ENCODE measurements at regions not wholly inside any gene's neighbourhood (a gene's known extent, or its start where the extent isn't known, plus 50 kb on each side); places are given as distances from the start of the nearest gene placed in this dataset.

GRCh38 chr18:38576916-38577315, 1011.3 kb upstream of the CELF4 start:
- Histone ChIP-seq H3K9ac (ENCODE audit: low read length) (no peak overlapping the region), H3K36me3 (ENCODE audit: low read depth, low read length) (no peaks in the 10 kb centered on the region), H3K9me2 (replicated peaks; ENCODE audit: low read length) (no peaks in the 10 kb centered on the region), H3K79me2 (ENCODE audit: low read length) (no peaks in the 10 kb centered on the region), H3K4me3 (ENCODE audit: low read length) (no peak overlapping the region), H3K4me2 (ENCODE audit: low read length) (no peak overlapping the region), H3F3A (ENCODE audit: low read length, unreplicated experiment) (no peaks in the 10 kb centered on the region), H3K4me1 (ENCODE audit: insufficient read depth, low read length) (no peaks in the 10 kb centered on the region), H3K27me3 (ENCODE audit: low read length) (no peaks in the 10 kb centered on the region), H4K20me1 (ENCODE audit: low read length) (no peaks in the 10 kb centered on the region), H3K27ac (ENCODE audit: low read length) (no peak overlapping the region), H2AFZ (ENCODE audit: low read length) (no peak overlapping the region), H3K9me3 (ENCODE audit: low read length) (no peaks in the 10 kb centered on the region)
- no peak for ATAC-seq
- ChIA-PET CTCF (no interaction called here), POLR2A (ENCODE audit: unreplicated experiment) (no interaction called here)
- BruUV-seq (replicated peaks), result no TSS peak
- TF ChIP-seq CTCF (conservative IDR thresholded peaks at IDR 0.05; ENCODE audit: low read depth, low read length), result no peak
- no peak for TF ChIP-seq EZH2phosphoT487 (IDR thresholded peaks at IDR 0.05; ENCODE audit: borderline replicate concordance, low read length)
- TF ChIP-seq EZH2 (IDR thresholded peaks at IDR 0.05; ENCODE audit: low read length, unreplicated experiment), result no peak
- intact Hi-C loops (cut with micrococcal nuclease), result no loop called here
- no peak for DNase-seq

DNA sequence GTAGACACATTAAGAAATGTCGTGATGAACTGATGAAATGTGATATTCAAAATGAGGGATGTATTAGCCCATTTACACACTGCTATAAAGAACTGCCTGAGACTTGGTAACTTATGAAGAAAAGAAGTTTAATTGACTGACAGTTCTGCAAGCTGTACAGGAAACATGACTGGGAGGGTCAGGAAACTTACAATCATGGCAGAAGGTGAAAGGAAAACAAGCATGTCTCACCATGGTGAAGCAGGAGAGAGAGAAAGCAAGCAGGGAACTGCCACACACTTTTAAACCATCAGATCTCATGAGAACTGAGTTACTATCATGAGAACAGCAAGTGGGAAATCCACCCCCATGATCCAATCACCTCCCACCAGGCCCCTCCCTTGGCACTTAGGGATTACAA, 1010.8 kb upstream of the CELF4 start:
- no peak overlapping the region for H3K27ac ChIP-seq (ENCODE audit: low read length)
- H2AFZ ChIP-seq (ENCODE audit: low read length), result no peak overlapping the region
- H3K9me3 ChIP-seq (ENCODE audit: low read length), result no peaks in the 10 kb centered on the region
- no peaks in the 10 kb centered on the region for H3K79me2 ChIP-seq (ENCODE audit: low read length)
- DNase-seq (no peak), ATAC-seq (no peak)
- BruUV-seq (replicated peaks), result no TSS peak
- no peaks in the 10 kb centered on the region for H3K36me3 ChIP-seq (ENCODE audit: low read depth, low read length)
- ChIA-PET CTCF (no interaction called here), POLR2A (ENCODE audit: unreplicated experiment) (no interaction called here)
- H3K4me1 ChIP-seq (ENCODE audit: insufficient read depth, low read length), result no peaks in the 10 kb centered on the region
- H3K4me3 ChIP-seq (ENCODE audit: low read length), result no peak overlapping the region
- no peak overlapping the region for H3K4me2 ChIP-seq (ENCODE audit: low read length)
- no peak overlapping the region for H3K9ac ChIP-seq (ENCODE audit: low read length)
- H3F3A ChIP-seq (ENCODE audit: low read length, unreplicated experiment), result no peaks in the 10 kb centered on the region
- H3K9me2 ChIP-seq (replicated peaks; ENCODE audit: low read length), result no peaks in the 10 kb centered on the region
- intact Hi-C loops (cut with micrococcal nuclease), result no loop called here
- H3K27me3 ChIP-seq (ENCODE audit: low read length), result no peaks in the 10 kb centered on the region
- no peaks in the 10 kb centered on the region for H4K20me1 ChIP-seq (ENCODE audit: low read length)
- TF ChIP-seq EZH2 (IDR thresholded peaks at IDR 0.05; ENCODE audit: low read length, unreplicated experiment), result no peak
- TF ChIP-seq CTCF (conservative IDR thresholded peaks at IDR 0.05; ENCODE audit: low read depth, low read length), result no peak

- Histone ChIP-seq H3K4me3 (ENCODE audit: low read length) (no peak overlapping the region), H3K9me2 (replicated peaks; ENCODE audit: low read length) (no peaks in the 10 kb centered on the region), H4K20me1 (ENCODE audit: low read length) (no peaks in the 10 kb centered on the region), H3K9ac (ENCODE audit: low read length) (no peak overlapping the region), H3K4me2 (ENCODE audit: low read length) (no peak overlapping the region), H2AFZ (ENCODE audit: low read length) (no peak overlapping the region), H3F3A (ENCODE audit: low read length, unreplicated experiment) (no peaks in the 10 kb centered on the region), H3K36me3 (ENCODE audit: low read depth, low read length) (no peaks in the 10 kb centered on the region), H3K27me3 (ENCODE audit: low read length) (no peaks in the 10 kb centered on the region), H3K9me3 (ENCODE audit: low read length) (no peaks in the 10 kb centered on the region), H3K4me1 (ENCODE audit: insufficient read depth, low read length) (no peaks in the 10 kb centered on the region), H3K79me2 (ENCODE audit: low read length) (no peaks in the 10 kb centered on the region), H3K27ac (ENCODE audit: low read length) (no peak overlapping the region)
- BruUV-seq (replicated peaks), result no TSS peak
- ATAC-seq, result no peak
- TF ChIP-seq CTCF (conservative IDR thresholded peaks at IDR 0.05; ENCODE audit: low read depth, low read length), result no peak
- no peak for TF ChIP-seq EZH2 (IDR thresholded peaks at IDR 0.05; ENCODE audit: low read length, unreplicated experiment)
- TF ChIP-seq EZH2phosphoT487 (IDR thresholded peaks at IDR 0.05; ENCODE audit: borderline replicate concordance, low read length), result no peak
- DNase-seq, result no peak
- ChIA-PET CTCF (no interaction called here), POLR2A (ENCODE audit: unreplicated experiment) (no interaction called here)
- intact Hi-C loops (cut with micrococcal nuclease), result no loop called here
These were observed 1010.0 kb upstream of the CELF4 start for GRCh38 chr18:38575648-38576047.
